ENCODE measurements at regions not wholly inside any gene's neighbourhood (a gene's known extent, or its start where the extent isn't known, plus 50 kb on each side); places are given as distances from the start of the nearest gene placed in this dataset.

- Mint-ChIP-seq H3K27me3 (no peaks in the 10 kb centered on the region), H3K27ac (no peak overlapping the region), H3K4me3 (no peak overlapping the region), H3K36me3 (ENCODE audit: low read depth) (no peaks in the 10 kb centered on the region), H3K4me1 (ENCODE audit: low read depth) (no peaks in the 10 kb centered on the region), H3K9me3 (peaks cover 12% of the 10 kb centered on the region)
- ChIA-PET CTCF (no interaction called here), POLR2A (no interaction called here)
- intact Hi-C loops (cut with DNase I, micrococcal nuclease), result no loop called here
- H3K4me3 ChIP-seq (ENCODE audit: low read length), result no peak overlapping the region
- H3K4me1 ChIP-seq (ENCODE audit: insufficient read depth, low read length), result no peaks in the 10 kb centered on the region
- ATAC-seq (ENCODE audit: poor library complexity) (no peak), DNase-seq (no peak)
- no peak for TF ChIP-seq CTCF (IDR thresholded peaks at IDR 0.05)
- H3K9me3 ChIP-seq (ENCODE audit: control insufficient read depth in 1 of 2, insufficient read depth in 1 of 2, low read length in 2 of 2), result peaks cover 10 to 15% of the 10 kb centered on the region in 2 experiments
- no peaks in the 10 kb centered on the region for H3K36me3 ChIP-seq (ENCODE audit: insufficient read depth, low read length)
- no peak overlapping the region for H3K27ac ChIP-seq (ENCODE audit: low read depth in 1 of 2, low read length in 2 of 2)
- H3K27me3 ChIP-seq (ENCODE audit: control insufficient read depth in 1 of 2, insufficient read depth in 2 of 2, low read length in 2 of 2), result no peaks in the 10 kb centered on the region
Observed at GRCh38 chr9:12891588-12891987, 116.8 kb downstream of the LURAP1L start.

- ChIA-PET POLR2A (no interaction called here), CTCF (no interaction called here)
- Histone ChIP-seq H3K9me3 (ENCODE audit: control insufficient read depth in 1 of 2, insufficient read depth in 1 of 2, low read length in 2 of 2) (no peaks in the 10 kb centered on the region), H3K4me1 (ENCODE audit: insufficient read depth, low read length) (no peaks in the 10 kb centered on the region), H3K4me3 (ENCODE audit: low read length) (no peak overlapping the region), H3K36me3 (ENCODE audit: insufficient read depth, low read length) (no peaks in the 10 kb centered on the region), H3K27me3 (ENCODE audit: control insufficient read depth in 1 of 2, insufficient read depth in 2 of 2, low read length in 2 of 2) (no peaks in the 10 kb centered on the region), H3K27ac (ENCODE audit: low read depth in 1 of 2, low read length in 2 of 2) (no peak overlapping the region)
- TF ChIP-seq CTCF (IDR thresholded peaks at IDR 0.05), result no peak
- H3K4me1 Mint-ChIP-seq (ENCODE audit: low read depth), result no peaks in the 10 kb centered on the region
- DNase-seq (no peak), ATAC-seq (ENCODE audit: poor library complexity) (no peak)
- no peak overlapping the region for H3K4me3 Mint-ChIP-seq
- no peak overlapping the region for H3K27ac Mint-ChIP-seq
- peaks cover 29% of the 10 kb centered on the region for H3K9me3 Mint-ChIP-seq
- no peaks in the 10 kb centered on the region for H3K36me3 Mint-ChIP-seq (ENCODE audit: low read depth)
- intact Hi-C loops (cut with DNase I, micrococcal nuclease), result no loop called here
- H3K27me3 Mint-ChIP-seq, result no peaks in the 10 kb centered on the region
Observed at GRCh38 chr9:12903316-12903715, 128.5 kb downstream of the LURAP1L start.

- ATAC-seq (ENCODE audit: poor library complexity) (no peak), DNase-seq (no peak)
- H3K4me1 ChIP-seq (ENCODE audit: insufficient read depth, low read length), result no peaks in the 10 kb centered on the region
- no peaks in the 10 kb centered on the region for H3K27me3 ChIP-seq (ENCODE audit: control insufficient read depth in 1 of 2, insufficient read depth in 2 of 2, low read length in 2 of 2)
- Mint-ChIP-seq H3K27me3 (no peaks in the 10 kb centered on the region), H3K4me1 (ENCODE audit: low read depth) (no peaks in the 10 kb centered on the region), H3K4me3 (no peak overlapping the region), H3K9me3 (peaks cover 23% of the 10 kb centered on the region), H3K27ac (no peak overlapping the region), H3K36me3 (ENCODE audit: low read depth) (no peaks in the 10 kb centered on the region)
- no peaks in the 10 kb centered on the region for H3K9me3 ChIP-seq (ENCODE audit: control insufficient read depth in 1 of 2, insufficient read depth in 1 of 2, low read length in 2 of 2)
- no peak overlapping the region for H3K4me3 ChIP-seq (ENCODE audit: low read length)
- TF ChIP-seq CTCF (IDR thresholded peaks at IDR 0.05), result no peak
- ChIA-PET CTCF (no interaction called here), POLR2A (no interaction called here)
- H3K27ac ChIP-seq (ENCODE audit: low read depth in 1 of 2, low read length in 2 of 2), result no peak overlapping the region
- H3K36me3 ChIP-seq (ENCODE audit: insufficient read depth, low read length), result no peaks in the 10 kb centered on the region
- intact Hi-C loops (cut with DNase I, micrococcal nuclease), result no loop called here
Observed at GRCh38 chr9:12904261-12905000, 129.6 kb downstream of the LURAP1L start.
